ENCODE measurements at regions not wholly inside any gene's neighbourhood (a gene's known extent, or its start where the extent isn't known, plus 50 kb on each side); places are given as distances from the start of the nearest gene placed in this dataset.
"Not testable (repeated sequence)": the region's sequence is repeated elsewhere in the genome, so short reads cannot be mapped to it uniquely, and the experiment has no call there.

DNA sequence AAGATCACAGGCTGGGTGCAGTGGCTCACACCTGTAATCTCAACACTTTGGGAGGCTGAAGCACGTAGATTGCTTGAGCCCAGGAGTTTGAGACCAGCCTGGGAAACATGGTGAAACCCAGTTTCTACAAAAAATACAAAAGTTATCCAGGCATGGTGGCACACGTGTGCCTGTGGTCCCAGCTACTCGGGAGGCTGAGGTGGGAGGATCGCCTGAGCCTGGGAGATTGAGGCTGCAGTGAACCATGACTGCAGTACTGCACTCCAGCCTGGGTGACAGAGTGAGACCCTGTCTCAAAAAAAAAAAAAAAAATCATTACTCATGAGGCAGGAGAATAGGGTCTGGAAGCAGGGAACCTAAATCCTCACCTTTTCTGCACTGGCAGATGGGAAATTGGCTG, 79.1 kb upstream of the CLDN5 start:
- DNase-seq: not testable (repeated sequence)

DNA sequence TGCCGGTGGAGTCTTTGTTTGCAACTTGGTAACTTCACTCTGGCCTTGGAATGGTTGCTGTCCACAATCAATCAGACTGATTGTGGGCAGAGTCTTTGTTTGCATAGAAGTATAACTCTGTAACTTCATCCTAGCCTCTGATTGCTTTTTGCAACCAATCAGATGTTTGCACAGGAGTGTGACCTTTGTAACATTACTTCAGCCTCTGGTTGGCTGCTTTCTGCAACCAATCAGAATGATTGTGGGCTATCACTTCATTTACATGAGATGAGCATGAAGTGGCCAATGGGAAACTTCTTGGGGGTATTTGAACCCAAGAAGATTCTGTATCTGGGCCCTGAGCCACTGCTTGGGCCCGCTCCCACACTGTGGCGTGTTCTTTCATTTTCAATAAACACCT, 79.6 kb upstream of the CLDN5 start:
- DNase-seq: no peak

DNA sequence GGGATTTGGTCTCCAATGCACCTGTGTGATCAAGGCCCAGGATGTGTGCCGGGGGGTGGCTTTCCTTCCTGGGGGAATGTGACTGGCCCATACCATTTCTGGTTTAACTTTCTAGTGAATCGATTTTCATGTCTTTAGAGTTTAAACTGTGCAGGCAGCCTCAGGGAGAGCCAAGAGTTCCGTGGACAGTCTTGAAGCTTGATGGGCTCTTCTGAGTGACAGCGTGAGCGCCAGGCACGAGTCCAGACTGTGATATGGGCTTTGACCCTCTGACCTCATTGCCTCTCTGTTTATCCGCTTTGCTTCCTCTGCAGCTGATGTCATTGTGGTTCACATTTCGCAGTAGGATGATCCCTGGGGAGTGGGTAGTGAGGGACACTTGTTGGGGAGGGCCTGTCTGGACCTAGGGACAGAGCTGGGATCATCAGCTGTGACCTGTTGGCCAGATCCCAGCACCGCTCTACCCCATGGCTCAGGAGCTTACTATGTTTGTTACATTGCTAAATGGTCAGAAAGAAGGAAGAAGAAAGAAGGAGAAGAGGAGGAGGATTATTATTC, 80.6 kb upstream of the CLDN5 start:
- DNase-seq: peak; percentile 18

DNA sequence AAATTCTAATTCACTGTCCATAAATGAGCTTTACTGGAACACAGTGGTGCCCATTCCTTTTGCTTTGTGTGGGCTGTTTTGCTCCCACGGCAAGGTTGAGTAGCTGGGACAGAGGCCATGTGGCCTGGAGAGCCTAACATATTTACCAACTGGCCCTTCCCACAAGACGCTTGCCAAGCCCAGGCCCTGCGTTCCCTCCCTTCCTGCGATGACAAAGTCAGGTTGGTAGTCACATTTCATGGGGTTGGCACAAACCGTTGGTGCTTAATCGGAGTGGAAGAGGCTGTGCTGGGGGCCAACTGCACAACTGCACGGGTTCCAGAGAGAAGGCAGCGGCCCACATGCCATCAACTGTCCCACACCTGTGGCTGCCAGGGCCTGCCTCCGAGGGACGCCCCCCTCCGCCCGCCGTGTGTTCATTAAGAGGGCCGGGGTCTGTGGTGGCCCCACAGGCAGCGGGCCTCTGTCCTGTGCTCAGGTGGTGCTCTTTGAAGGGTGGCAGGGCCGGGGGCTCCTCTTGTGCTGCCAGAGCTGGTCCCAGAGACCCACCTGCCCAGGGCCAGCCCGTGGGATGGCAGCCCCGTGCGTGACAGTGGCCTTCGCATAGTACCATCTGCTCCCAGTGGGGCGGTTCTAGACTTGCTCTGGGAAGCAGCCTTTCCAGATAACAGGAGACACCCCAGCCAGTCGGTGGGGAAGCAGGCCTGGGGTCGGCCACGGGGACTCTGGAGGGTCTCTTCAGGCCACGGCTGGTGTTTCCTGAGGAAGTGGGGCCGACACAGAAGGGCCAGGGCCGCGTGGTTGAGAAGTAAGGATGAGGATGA, 81.5 kb upstream of the CLDN5 start:
- DNase-seq: no peak

DNA sequence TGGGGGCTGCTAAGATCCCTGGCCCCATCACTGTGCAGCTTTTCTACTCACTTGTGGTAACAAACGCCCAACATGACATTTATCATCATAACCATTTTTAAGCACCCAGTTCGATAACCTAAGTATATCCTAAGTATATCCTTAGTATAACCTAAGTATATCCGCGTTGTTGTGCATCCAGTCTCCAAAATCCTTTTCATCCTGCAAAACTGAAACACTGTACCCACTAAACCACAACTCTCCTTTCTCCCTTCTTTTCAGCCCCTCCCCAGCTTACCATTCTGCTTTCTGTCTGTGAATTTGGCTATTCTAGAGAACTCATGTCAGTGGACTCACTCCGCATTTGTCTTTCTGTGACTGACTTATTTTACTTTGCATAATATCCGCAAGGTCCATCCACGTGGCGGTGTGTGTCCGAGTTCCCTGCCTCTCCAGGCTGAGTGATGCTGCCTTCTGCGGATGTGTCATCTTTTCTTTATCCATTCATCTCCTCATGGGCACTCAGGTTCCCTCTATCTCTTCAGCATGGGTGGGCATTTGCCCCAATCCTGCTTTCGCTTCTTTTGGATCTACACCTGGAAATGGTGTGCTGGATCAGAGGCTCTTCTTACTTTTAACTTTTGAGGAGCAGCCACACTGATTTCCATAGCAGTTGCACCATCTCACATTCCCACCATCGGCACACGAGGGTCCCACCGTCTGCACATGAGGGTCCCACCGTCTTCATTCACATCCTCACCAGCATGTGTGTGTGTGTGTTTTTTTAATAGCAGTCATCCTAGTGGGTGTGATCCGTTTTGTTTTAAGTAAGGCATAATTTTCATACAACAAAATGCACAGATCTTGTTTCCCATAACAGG, 82.4 kb upstream of the CLDN5 start:
- no peak for DNase-seq

DNA sequence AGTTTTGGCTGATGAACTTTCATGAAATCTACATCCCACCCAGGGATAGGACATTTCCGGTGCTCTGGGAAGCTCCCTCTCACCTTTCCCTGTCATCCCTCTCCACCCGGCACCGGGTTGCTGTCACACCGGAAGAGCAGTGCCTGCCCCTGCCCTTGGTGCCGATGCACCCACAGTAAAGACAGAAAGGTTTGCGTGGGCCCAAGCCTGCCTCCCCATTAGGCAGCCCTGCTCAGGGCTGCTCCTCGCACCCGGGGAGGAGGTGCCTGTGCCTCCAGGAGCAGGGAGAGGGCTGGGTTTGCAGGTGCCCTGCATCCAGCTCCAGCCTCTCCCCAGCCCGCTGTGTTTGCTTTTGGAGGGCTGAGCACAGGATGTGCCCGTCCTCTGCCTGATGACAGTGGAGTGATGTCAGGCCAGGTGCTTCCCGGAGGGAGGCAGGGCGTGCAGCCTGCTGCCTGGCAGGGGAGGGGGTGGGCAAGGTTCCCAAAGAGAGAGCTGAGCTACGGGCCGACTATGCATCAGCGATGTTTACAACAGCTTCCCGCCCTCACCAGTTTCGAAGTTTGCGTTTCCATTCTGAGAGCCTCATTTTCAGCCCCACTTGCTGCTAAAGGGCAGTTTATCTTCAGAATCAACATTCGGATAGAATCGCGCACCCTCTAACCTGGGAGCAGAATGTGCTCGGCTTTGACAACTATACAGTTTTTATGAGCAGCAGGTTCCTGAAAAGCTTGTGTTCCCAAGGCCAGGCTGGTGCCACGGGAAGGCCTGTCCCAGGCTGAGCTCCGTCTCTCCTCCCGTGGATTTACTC, 83.2 kb upstream of the CLDN5 start:
- DNase-seq: no peak

DNA sequence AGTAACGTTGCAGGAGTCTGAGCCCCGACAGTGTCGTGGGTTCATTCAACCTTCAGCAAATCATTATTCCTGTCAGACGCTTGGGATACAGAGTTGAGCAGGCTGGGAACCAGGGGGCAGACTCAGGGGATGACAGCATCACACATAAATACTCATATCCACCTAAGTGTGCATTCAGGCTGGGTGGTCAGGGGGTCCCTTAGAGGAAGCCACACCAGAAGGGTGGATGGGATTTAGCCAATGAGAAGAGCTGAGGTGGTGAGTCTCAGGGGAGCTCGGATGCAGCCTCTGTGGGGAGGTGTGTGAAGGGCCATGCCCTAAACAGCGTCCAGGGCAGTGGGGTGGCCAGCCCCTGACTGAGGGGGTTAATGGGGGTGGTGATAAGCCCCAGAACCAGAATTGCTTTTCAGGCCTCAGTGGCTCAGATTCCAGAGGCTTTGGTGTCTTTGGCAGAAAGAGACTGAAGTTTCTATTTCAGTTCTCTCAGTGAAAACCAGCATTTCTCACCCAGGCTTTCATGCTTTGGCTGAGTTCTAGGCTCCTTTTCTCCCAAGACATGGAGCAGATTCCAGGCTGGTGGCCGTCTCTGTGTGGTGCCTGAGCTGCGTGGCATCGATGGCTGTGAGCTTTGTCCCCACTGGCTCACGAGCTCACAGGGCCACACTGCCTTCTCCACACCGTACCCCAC, 83.9 kb upstream of the CLDN5 start:
- DNase-seq: no peak

DNA sequence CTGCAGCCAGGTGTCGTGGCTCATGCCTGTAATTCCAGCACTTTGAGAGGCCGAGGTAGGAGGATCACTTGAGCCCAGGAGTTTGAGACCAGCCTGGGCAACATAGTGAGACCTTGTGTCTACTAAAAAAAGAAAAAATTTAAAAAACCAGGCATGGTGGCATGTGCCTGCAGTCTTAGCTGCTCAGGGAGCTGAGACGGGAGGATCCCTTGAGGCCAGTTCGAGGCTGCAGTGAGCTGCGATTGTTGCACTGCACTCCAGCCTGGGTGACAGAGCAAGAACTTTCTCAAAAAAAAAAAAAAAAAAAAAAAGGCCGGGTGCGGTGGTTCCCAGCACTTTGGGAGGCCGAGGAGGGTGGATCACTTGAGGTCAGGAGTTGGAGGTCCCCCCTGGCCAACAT, 85.5 kb upstream of the CLDN5 start:
- not testable (repeated sequence) for DNase-seq

DNA sequence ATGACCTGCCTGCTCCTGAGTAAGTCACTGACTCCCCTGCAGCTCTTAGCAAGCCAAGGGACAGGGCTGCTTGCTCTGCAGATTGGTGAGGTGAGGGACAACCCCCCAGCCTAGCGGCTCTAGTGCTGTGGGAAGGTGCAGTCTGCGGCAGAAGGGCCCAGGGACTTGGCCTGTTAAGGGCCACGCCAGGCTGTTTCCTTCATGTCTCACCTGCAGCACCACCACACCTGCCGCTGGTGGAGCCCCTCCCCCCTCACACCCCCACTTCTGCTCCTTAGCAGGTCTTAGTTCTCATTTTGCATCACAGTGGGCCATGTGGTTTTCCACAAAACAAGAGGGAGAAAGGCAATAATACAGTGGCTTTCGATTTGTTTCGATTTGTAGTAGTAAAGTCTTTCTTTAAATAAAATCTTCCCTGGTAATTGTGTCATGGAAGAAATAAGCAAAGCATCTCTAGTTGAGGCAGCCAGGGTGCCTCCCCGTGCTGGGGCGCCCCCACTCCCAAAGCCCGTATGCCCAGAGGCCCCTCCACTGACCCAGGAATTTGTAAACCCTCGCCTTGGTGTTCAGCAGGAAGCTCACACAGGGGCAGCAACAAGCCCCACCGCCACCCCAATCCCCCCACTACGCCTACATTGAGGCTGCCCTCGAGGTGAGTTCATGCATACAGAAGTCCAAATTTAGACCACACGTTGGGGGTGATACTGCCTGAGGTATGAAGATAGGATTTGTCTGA, 86.5 kb upstream of the CLDN5 start:
- DNase-seq: no peak

DNA sequence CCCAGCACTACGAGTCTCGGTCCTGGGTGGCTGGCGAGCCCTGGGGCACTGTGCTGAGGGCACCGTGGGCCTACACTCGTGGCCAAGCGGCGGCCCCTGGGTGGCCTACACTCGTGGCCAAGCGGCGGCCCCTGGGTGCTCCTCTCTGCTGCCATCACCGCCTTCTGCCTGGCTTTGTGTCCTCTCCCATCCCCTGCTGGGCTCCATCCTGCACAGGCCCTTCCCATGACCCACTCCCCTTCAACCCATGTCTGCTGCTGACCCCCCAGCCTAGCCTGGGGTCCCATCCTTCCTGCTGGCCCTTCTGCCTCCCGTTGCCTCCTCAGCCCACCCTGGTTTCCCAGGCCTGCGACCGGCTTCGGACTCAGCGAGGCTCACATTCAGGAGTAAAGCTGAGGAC, 87.4 kb upstream of the CLDN5 start:
- no peak for DNase-seq

DNA sequence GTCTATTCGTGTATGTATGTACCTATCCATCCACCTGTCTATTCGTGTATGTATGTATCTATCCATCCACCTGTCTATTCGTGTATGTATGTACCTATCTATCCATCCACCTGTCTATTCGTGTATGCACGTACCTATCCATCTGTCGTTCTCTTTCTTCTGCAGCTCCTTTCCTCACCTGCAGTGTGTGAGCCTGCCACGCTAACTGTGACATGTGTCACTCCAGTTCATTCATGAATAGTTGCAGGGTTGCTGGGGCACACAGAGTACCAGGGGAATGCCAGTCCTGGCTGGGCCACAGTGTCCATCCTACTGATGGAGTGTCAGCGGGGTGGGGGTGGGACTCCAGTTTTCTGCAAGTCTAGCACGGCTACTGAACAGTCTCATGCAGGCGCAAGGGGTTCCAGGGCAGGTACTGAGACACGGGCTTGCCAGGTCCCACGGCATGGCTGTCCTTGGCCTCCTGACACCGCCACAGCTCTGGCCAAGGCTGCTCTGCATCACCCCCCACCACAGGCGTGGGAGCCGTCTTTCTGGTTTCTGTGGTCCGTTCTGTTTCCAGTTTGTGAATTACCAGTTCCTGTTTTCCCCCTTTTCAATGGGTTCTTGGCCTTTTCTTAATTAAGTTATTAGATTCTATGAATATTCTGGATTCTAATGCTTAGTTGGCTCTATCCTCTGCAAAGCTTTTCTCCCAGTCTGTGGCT, 88.8 kb upstream of the CLDN5 start:
- peak; percentile 89 for DNase-seq

DNA sequence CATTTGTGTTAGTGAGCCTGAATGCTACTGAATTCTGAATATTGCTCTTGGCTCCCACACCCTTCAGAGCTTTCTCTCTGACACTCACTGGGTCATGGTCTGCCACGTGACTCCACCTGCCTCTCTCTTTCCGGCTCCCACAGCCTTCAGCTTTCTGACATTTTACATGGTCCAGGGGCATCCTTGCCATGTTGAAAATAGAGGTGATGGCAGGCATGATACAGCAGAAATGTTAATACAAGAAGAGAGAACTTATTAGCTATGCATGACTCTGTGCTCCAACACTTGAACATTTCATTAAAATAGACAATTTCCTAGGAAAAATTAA, 90.3 kb upstream of the CLDN5 start:
- DNase-seq: no peak

DNA sequence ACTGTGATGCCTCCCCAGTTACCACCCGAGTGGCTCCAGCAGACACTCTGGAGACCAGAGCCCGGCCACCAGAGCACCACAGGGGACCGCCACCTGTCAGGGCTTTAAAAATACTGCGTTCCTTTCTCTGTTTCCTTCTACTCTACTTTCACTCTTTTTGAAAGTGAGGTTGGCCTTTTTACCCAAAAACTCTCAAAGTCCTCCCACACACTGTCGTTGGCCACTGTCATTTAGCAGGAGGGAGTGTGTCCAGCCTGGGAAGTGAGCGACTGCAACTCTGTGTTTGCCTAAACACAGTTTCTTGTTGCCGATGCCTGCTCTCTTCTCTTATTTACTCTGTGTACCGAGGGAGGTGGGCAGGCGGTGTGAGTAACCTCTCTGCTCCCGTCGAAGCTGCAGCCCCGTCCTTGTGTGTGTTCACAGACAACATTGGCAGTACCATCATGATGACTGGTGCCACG, 90.8 kb upstream of the CLDN5 start:
- no peak for DNase-seq

DNA sequence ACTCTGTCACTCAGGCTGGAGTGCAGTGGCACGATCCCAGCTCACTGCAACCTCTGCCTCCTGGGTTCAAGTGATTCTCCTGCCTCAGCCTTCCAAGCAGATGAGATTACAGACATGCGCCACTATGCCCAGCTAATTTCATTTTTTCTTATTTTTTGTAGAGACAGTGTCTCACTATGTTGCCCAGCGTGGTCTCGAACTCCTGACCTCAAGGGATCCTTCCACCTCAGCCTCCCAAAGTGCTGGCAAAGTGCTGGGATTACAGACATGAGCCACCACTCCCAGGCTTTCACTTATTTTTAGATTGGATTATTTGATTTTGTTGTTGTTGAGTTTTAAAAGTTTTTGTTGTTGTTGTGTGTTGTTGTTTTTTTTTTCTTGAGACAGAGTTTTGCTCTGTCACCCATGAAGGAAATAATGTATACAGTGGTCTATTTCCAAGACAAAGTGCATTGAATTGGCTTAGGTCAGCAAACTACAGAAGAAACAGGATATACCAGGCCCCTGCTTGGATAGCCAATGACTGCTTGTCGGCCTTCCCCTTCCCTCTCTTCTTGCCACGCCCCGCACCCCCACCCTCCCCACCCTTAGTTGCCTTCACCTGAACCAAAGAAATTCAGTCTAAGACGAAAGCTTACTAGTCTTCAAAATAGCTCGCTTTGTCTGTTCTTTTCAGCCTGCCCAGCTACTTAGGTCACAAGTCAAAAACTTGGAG, 91.8 kb upstream of the CLDN5 start:
- no peak for DNase-seq

DNA sequence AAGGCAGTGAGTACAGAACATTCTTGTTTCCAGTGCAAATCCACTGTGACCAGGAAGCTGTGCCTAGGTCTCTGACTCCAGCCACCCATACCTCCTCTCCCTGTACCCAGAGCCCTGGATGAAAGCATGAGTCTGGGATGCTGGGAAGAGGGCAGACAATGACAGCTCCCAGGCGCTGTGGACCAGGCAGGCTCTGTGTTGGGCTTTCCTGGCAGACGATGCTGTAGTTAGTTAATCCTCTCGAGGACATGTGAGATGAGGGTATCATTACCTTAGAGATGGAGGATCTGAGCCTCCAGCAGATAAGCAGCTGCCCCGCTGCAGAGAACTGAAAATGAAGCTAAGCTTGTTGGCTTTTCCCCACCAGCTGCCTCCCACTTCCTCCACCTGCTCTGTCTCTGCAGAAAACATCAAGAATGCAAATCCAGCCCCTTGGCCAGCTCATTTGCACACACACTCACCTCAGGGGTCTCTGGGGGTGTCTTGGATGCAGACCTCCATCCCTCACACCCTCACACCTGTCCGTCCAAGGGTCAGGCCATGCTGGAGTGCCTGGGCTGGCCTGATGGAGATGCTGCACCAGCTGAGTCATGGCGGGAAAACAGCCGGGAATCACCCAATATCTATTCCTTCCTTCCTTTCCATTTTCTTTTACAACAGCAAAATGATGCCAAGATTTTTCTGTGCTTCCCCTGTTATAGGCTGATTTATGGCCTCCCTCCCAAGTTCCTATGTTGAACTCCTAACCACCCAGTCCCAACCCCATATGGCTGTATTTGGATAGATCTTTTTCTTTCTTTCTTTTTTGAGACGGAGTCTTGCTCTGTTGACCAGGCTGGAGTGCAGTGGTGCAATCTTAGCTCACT, 94.9 kb upstream of the SEPTIN5 start:
- no peak for DNase-seq

DNA sequence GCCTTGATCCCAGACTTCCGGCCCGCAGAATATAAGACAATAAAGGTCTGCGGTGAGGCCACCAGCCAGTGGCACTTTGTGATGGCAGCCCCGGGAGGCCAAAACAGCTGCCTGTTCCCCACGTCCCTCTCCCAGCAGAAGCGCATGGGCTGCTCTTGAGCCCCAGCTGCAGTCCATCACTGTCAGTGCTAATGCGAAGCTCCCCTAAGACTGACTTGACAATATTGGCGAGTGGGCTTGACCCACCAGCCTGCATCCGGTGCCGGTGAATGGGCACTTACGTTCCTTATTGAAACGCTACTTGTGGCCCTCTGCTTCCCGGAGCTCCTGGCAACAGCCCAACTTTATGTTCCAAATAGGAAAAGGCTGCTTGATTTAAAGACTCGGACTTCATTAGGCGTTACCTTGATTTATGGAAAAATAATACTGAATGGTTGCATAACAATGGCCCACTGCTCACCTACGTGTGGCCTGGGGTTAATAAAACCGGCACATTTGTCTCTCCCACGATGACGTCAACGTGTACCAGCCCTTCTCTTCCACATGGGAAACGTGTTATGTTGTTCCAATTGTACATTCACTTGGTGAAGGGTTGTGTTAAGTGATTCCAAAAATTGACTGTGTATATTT, 93.4 kb upstream of the SEPTIN5 start:
- no peak for DNase-seq

DNA sequence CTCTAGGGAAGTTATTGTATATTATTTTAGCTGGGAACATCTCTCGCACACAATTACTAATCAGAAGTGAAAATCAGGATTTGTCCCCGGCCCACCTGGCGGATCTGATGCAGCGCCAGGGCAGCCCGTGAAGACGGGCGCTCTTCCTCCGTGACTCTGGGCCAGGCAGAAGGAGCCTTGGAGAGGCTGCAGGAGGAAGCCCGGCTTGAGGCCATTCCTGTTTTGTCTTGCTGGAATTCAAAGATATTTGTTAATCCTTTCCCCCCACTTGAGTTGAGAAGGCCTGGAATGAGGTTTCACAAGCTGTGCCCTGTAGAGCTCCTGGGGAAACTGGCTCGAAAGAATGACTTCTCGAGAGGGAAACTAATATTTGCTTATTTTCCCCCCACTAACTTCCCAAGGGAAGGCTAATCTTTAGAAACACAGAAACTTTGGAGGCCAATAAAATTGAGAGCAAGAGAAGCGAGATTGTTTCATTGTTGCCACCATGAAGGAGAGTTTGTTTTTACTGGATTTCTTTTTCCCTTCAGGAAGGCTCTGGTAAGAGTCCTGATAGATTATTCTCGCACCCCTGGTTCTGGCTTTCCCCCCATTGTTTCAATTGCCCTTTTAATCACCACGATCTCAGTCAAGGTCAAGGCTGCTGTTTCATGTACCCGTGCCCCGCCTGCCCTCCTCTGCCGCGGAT, 92.8 kb upstream of the SEPTIN5 start:
- DNase-seq: no peak

DNA sequence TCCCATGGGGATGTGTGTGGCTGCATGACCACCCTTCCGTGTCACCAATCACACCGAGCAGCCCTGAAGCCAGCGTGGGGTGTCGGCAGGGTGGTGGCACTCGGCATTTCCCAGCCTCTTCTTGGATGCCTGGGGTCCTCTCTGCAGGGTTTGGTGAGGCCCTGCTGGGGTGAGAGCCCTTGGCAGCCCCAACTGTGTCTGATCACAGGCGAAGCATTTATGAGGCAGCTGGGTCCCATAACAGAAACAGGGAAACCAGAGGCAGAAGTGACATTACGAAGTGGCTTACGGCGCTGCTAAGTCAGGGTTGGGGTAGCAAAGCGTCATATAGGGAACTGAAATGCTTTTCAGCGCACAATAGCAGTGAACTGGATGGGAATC, 92.3 kb upstream of the SEPTIN5 start:
- DNase-seq: no peak

Measured in OCI-M1 (cell line).